NOMO-1 treated with DMSO at 0.1 percent for 48 hours (cell line): ENCODE measurements at regions not wholly inside any gene's neighbourhood (a gene's known extent, or its start where the extent isn't known, plus 50 kb on each side); places are given as distances from the start of the nearest gene placed in this dataset.

ENCODE experiments used
- DNase-seq: peaks from one replicate; lab custom pipeline; 2025; ENCODE audit not compliant: unreplicated experiment; lab: John Stamatoyannopoulos, UW

DNA sequence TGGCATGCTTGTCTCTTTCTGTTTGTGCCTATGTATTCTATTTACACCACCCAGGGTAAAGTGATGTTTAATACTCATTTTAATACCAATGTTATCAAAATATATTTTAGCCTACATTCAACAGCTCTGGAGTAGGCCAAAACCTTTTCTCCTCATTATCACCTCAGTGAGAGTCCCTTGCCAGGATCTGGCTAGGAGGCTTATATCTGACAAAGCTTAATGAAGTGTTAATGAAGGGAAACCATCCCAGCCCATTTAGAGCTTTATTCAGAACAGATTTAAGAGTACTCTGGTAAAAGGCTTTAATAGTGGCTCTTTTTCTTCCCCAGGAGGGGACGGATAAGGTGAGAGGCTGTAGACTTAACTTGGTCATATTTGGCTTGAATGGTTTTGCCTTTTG, 137.6 kb downstream of the GRIN2B start:
- DNase-seq, result no peak

GRCh38 chr12:13841358-13841757, 140.0 kb downstream of the GRIN2B start:
- DNase-seq, result no peak

GRCh38 chr12:13839365-13840336, 141.8 kb downstream of the GRIN2B start:
- DNase-seq, result no peak

DNA sequence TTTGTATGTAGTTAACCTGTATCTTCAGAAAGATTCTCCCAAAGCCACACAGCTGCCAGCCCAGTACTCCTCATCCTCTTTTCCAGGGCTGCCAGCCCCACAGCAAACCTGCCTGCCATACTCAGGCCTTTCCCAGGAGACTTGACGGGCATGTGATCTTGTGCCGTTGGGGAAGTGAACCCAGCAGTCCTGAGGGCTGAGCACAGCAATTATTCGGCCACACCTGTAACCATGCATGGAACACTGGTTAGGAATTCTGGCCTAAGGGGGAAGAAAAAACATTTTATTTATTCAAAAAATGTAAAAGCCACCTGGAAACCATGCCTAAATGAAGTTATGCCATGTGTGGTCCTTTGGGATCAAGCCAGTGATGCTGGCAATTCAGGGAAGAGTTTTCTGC, 145.3 kb downstream of the GRIN2B start:
- DNase-seq, result no peak

- DNase-seq, result no peak
Measured at GRCh38 chr12:13835652-13836051, 145.8 kb downstream of the GRIN2B start.

- no peak for DNase-seq
Measured at GRCh38 chr12:13834241-13834640, 147.2 kb downstream of the GRIN2B start.

GRCh38 chr12:13817131-13817530, 164.3 kb downstream of the GRIN2B start:
- no peak for DNase-seq

DNA sequence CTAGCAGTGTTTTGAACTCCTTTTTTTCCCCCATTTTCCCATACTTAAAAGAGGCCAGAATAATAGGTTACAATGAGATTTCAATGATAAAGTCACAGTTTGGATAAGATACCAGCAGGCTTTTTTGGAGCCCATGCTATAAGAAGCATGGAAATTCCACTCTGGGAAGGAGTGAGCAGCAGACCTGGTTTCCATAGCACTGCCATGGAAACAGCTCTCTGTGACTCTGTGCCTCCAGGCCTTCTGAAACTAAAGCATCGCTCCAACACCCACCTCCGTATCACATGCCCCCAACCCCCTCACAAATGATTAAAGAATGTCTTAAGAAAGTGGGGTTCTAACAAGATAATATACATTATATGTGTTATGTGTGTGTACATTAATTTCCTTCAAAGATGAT, 165.0 kb downstream of the GRIN2B start:
- DNase-seq, result no peak

DNA sequence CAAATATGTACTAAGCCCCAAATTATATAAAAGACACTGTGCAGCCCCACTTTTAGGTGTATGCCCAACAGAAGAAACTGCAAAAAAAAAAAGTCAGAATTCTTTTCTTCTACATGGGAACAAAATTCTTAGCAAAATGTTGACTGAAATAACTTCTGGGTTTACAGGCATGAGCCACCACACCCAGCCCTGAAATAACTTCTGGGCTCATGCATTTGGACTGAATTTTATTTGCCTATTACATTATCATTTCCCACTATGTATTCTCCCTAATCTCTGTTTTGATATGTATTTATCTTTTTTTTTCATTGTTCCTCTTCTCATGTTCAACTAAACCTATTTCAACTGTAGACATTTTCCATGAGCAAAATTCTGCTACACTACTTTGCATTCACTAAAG, 169.2 kb downstream of the GRIN2B start:
- DNase-seq, result no peak

GRCh38 chr12:13811061-13811460, 170.3 kb downstream of the GRIN2B start:
- DNase-seq, result no peak

- no peak for DNase-seq
Measured at GRCh38 chr12:13805041-13805440, 176.4 kb downstream of the GRIN2B start.

- no peak for DNase-seq
Measured at GRCh38 chr12:13801543-13801942, 179.9 kb downstream of the GRIN2B start.

DNA sequence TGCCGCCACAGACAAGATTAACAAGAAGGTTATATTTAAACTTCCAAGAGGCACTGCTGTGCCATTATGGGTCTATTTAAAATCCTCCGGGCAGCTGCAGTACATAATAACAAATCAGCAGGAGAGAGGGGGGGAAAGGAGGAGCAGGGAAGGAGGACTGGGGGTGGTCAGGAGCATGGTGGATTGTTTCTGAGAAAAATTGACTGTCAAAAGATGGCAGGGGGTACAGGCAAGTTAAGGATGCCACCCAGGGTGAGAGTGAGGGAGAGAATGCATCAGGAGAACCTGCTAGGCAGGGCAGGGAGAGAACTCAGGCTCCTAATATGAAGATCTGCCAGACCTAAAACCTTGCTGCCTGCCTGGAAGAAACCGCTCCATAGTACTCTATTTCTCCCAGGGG, 181.8 kb downstream of the GRIN2B start:
- DNase-seq, result no peak

DNA sequence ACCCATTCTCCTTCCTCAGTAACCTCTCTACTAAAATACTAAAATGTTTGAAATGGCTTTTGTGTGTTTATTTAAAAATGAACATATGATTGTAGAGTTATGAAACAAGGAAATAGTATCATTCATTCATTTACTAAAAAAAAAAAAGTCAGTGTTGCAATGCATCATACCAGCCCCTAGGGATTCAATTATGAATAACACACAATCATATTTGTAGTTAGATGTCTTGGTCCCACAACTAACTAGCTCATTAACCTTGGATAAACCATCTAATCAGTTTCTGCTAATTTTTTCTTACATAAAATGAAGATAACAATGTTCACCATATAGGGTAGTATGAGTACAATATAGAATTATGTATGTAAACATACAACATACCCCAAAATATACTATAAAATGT, 183.2 kb downstream of the GRIN2B start:
- no peak for DNase-seq

DNA sequence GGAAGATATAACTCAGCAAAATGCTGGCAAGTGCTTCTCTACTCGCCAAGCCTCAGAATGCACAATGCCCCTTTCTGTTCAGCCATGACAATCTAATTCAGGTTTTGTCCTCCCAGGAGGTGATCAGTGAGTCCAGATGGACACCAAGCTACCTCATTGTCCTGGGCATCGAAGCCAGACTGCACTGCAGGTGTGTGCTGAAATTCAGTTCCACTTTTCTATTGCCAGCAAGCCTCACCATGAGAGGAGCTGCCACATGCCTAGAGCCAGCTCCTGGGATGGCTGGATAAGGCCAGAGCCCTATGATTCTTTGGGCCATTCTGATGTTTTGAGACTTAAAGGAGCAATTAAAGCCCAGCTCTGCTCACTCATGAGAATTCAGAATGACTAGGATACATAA, 186.7 kb downstream of the GRIN2B start:
- no peak for DNase-seq

DNA sequence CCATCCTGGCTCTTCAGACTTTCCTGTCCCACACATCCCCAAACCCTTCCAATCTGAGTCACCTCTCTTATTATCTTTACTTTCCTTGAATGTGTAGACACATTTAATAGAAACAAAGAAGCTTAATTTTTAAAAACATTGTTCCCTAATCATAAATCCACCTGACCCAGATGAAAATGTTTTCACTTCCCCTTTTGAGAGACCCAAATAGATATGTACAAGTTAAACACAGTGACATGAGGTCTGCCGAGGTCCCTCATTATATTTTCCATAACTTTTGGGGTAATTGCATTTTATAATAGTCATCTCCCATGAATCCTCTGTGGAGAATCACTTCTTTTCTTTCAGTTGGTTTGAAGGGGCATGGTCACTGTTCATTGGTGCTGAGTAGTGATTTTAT, 191.1 kb downstream of the GRIN2B start:
- DNase-seq, result peak; percentile 8

DNA sequence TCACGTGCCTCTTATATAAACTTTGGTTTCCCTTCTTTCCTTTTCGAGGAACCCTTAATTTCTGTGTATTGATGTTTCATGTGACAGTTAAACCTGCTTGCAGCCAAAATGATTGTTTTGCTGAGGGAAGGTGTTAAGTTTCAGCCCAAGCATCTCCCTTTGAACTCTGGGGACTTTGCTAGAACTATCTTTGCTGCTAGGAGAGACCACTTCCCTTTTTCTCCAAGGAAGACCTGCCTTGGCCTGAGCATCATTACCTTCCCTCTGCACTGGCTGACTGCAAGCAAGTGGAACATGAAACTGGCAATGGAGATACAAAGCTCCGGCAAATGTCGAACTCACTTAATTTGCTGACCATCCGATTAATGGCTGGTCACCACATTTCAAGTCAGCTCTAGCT, 192.8 kb downstream of the GRIN2B start:
- DNase-seq, result peak; percentile 1

GRCh38 chr12:13786646-13787045, 194.8 kb downstream of the GRIN2B start:
- no peak for DNase-seq

- no peak for DNase-seq
Measured at GRCh38 chr12:13784504-13784903, 196.9 kb downstream of the GRIN2B start.

DNA sequence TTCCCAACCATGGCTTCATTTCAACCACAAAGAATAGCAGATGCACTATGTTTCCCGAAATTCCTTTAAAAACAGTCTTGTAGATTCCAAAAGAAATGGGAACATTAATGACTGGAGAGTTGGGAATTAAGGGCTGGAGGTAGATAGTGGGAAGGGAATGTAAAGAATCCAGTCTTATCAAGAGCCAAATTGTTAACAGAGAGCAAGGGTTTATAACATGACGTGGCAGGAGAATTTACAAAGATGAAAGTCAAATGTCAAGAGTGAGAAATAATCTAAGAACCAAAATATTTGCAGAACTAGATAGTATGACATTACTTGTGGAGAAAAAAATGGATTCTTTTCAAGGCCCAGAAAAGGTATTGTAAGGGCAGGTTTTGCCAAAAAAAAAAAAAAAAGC, 200.9 kb downstream of the GRIN2B start:
- DNase-seq, result no peak

DNA sequence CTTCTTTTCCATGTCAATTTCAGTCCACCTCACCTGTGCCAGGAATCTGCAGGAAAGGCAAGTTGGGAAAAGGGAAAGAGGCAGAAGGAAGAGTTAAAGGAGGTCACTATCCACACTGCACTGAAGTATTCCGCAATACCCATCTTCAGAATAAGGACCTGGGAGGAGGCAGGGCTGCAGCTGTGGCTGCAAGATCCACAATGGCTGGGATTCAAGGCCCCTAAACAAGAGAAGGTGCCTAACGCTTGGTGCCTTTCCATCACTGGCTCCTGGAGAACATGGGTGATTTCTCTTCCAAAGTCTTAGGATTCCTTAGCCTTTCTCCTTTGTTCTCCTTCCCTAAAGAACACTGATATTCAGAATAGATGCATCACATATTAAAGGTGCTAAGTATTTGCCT, 204.0 kb downstream of the GRIN2B start:
- DNase-seq, result no peak

DNA sequence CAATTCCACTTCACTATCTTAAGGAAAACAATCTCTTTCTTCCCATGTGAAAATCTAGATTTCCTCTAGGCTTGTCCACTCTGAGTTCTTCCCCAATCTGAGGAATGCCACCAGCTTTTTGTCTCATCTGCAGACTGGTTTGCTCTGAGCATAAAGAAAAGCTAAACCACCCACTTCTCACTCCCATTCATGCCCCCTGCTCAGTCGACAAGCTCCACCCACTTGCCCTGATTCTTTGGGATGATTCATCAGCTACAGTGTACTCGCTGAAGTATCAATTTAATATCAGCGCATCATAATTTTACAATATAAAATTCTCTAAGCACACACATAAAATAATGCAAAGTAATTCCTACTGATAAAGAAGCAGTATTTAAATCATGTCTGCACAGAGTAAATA, 209.1 kb downstream of the GRIN2B start:
- DNase-seq, result no peak

- no peak for DNase-seq
Measured at GRCh38 chr12:13770576-13770975, 210.8 kb downstream of the GRIN2B start.
